DOHH2 (cell line): ENCODE measurements at regions not wholly inside any gene's neighbourhood (a gene's known extent, or its start where the extent isn't known, plus 50 kb on each side); places are given as distances from the start of the nearest gene placed in this dataset.

Experiments used
- EZH2phosphoT487 ChIP-seq: fragments of 200-600 bp; sonication (generic); IDR thresholded peaks from 2 replicates; pipeline ENCODE4 v1.6.1; 2017; ENCODE audit warnings: borderline replicate concordance, mild to moderate bottlenecking, antibody characterized with exemption, low read length, moderate library complexity, mixed read lengths
- TF ChIP-seq, protein P1 (sequence below): fragments of 200-600 bp; sonication (generic); IDR thresholded peaks from one replicate; pipeline ENCODE4 v1.5.1; 2014; ENCODE audit warnings: antibody characterized with exemption, mild to moderate bottlenecking, low read depth, low read length; ENCODE audit not compliant: poor library complexity, severe bottlenecking

DNA sequence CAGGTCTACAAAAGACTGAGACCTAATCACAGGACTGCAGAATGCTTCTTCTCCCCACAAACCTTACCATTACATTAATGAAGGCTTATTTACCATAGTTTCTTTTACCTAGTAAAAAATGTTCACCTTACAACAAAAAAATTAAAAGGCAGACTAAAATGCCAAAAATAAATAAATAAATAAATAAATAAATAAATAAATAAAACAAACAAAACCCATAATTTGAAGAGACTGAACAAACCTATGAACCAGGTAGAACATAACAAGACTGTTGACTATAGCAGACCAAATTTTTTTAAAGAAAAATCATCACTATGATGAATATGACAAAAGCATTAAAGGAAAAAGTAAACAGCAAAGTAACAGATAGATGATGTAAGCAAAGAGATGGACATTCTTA lies 946.3 kb downstream of the EPHA7 start:
- TF ChIP-seq, protein P1, sequence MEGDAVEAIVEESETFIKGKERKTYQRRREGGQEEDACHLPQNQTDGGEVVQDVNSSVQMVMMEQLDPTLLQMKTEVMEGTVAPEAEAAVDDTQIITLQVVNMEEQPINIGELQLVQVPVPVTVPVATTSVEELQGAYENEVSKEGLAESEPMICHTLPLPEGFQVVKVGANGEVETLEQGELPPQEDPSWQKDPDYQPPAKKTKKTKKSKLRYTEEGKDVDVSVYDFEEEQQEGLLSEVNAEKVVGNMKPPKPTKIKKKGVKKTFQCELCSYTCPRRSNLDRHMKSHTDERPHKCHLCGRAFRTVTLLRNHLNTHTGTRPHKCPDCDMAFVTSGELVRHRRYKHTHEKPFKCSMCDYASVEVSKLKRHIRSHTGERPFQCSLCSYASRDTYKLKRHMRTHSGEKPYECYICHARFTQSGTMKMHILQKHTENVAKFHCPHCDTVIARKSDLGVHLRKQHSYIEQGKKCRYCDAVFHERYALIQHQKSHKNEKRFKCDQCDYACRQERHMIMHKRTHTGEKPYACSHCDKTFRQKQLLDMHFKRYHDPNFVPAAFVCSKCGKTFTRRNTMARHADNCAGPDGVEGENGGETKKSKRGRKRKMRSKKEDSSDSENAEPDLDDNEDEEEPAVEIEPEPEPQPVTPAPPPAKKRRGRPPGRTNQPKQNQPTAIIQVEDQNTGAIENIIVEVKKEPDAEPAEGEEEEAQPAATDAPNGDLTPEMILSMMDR: no peak
- TF ChIP-seq EZH2phosphoT487: no peak
